HepG2 (cell line): ENCODE measurements at regions not wholly inside any gene's neighbourhood (a gene's known extent, or its start where the extent isn't known, plus 50 kb on each side); places are given as distances from the start of the nearest gene placed in this dataset.

ENCODE experiments used
- MED13 ChIP-seq: sonication (generic); formaldehyde crosslinking; IDR thresholded peaks from 2 replicates; pipeline ENCODE4 v1.5.0; 2020; ENCODE audit warnings: missing genetic modification reagents
- ZNF335 ChIP-seq: sonication (generic); formaldehyde crosslinking; IDR thresholded peaks from 2 replicates; pipeline ENCODE4 v1.4.0; 2020; ENCODE audit warnings: missing genetic modification reagents
- ZNF567 ChIP-seq: sonication (generic); formaldehyde crosslinking; IDR thresholded peaks from 2 replicates; pipeline ENCODE4 v1.8.1; 2023; ENCODE audit warnings: mild to moderate bottlenecking, missing genetic modification reagents, borderline replicate concordance
- TF ChIP-seq, protein P1 (sequence below): sonication (generic); formaldehyde crosslinking; IDR thresholded peaks from 2 replicates; pipeline ENCODE4 v1.9.0; 2022; ENCODE audit warnings: low read depth, missing genetic modification reagents
- TF ChIP-seq, protein P2 (sequence below): sonication (generic); formaldehyde crosslinking; IDR thresholded peaks from 2 replicates; pipeline ENCODE4 v1.4.0; 2020; ENCODE audit warnings: missing genetic modification reagents
- TF ChIP-seq, protein P3 (sequence below): IDR thresholded peaks from 2 replicates; pipeline ENCODE4 v1.6.1; 2012; ENCODE audit warnings: low read length, improper control_type of control experiment
- TF ChIP-seq, protein P4 (sequence below), 2 experiments: IDR thresholded peaks; 2 replicates each; pipeline ENCODE4 v1.6.1; 2011 to 2012; ENCODE audit warnings: low read length in 2 of 2, borderline replicate concordance in 1 of 2, low read depth in 1 of 2, mild to moderate bottlenecking in 1 of 2, moderate library complexity in 1 of 2
- TF ChIP-seq, protein P5 (sequence below): sonication (generic); formaldehyde crosslinking; IDR thresholded peaks from 2 replicates; pipeline ENCODE4 v1.4.0; 2020; ENCODE audit warnings: low read depth, missing genetic modification reagents

DNA sequence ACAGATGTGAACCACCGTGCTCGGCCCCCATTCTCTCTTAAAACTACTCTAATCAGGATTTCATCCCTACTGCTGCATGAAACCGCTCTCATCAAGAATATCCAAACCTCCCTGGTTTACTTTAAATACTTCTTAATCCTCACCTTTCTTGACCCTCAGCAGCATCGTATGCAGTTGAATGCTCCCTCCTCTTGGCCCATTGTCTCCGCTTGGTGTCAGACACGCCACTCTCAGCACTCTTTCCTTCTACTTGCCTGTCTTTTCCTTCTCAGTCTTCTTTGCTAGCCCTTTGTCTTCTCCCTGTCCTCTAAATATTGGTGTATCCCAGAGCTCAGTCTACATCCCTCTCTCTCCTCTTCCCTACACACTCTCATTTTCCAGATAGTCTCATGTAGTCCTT, 314.9 kb downstream of the MRPL39 start:
- TF ChIP-seq ZNF335 (CRISPR knock-in tag) (no peak), MED13 (no peak), ZNF567 (no peak)
- TF ChIP-seq, protein P1, sequence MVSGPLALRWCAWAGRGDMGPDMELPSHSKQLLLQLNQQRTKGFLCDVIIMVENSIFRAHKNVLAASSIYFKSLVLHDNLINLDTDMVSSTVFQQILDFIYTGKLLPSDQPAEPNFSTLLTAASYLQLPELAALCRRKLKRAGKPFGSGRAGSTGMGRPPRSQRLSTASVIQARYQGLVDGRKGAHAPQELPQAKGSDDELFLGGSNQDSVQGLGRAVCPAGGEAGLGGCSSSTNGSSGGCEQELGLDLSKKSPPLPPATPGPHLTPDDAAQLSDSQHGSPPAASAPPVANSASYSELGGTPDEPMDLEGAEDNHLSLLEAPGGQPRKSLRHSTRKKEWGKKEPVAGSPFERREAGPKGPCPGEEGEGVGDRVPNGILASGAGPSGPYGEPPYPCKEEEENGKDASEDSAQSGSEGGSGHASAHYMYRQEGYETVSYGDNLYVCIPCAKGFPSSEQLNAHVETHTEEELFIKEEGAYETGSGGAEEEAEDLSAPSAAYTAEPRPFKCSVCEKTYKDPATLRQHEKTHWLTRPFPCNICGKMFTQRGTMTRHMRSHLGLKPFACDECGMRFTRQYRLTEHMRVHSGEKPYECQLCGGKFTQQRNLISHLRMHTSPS (CRISPR knock-in tag): no peak
- TF ChIP-seq, protein P2, sequence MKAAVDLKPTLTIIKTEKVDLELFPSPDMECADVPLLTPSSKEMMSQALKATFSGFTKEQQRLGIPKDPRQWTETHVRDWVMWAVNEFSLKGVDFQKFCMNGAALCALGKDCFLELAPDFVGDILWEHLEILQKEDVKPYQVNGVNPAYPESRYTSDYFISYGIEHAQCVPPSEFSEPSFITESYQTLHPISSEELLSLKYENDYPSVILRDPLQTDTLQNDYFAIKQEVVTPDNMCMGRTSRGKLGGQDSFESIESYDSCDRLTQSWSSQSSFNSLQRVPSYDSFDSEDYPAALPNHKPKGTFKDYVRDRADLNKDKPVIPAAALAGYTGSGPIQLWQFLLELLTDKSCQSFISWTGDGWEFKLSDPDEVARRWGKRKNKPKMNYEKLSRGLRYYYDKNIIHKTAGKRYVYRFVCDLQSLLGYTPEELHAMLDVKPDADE: no peak
- TF ChIP-seq, protein P3, sequence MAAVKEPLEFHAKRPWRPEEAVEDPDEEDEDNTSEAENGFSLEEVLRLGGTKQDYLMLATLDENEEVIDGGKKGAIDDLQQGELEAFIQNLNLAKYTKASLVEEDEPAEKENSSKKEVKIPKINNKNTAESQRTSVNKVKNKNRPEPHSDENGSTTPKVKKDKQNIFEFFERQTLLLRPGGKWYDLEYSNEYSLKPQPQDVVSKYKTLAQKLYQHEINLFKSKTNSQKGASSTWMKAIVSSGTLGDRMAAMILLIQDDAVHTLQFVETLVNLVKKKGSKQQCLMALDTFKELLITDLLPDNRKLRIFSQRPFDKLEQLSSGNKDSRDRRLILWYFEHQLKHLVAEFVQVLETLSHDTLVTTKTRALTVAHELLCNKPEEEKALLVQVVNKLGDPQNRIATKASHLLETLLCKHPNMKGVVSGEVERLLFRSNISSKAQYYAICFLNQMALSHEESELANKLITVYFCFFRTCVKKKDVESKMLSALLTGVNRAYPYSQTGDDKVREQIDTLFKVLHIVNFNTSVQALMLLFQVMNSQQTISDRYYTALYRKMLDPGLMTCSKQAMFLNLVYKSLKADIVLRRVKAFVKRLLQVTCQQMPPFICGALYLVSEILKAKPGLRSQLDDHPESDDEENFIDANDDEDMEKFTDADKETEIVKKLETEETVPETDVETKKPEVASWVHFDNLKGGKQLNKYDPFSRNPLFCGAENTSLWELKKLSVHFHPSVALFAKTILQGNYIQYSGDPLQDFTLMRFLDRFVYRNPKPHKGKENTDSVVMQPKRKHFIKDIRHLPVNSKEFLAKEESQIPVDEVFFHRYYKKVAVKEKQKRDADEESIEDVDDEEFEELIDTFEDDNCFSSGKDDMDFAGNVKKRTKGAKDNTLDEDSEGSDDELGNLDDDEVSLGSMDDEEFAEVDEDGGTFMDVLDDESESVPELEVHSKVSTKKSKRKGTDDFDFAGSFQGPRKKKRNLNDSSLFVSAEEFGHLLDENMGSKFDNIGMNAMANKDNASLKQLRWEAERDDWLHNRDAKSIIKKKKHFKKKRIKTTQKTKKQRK: no peak
- TF ChIP-seq, protein P4, sequence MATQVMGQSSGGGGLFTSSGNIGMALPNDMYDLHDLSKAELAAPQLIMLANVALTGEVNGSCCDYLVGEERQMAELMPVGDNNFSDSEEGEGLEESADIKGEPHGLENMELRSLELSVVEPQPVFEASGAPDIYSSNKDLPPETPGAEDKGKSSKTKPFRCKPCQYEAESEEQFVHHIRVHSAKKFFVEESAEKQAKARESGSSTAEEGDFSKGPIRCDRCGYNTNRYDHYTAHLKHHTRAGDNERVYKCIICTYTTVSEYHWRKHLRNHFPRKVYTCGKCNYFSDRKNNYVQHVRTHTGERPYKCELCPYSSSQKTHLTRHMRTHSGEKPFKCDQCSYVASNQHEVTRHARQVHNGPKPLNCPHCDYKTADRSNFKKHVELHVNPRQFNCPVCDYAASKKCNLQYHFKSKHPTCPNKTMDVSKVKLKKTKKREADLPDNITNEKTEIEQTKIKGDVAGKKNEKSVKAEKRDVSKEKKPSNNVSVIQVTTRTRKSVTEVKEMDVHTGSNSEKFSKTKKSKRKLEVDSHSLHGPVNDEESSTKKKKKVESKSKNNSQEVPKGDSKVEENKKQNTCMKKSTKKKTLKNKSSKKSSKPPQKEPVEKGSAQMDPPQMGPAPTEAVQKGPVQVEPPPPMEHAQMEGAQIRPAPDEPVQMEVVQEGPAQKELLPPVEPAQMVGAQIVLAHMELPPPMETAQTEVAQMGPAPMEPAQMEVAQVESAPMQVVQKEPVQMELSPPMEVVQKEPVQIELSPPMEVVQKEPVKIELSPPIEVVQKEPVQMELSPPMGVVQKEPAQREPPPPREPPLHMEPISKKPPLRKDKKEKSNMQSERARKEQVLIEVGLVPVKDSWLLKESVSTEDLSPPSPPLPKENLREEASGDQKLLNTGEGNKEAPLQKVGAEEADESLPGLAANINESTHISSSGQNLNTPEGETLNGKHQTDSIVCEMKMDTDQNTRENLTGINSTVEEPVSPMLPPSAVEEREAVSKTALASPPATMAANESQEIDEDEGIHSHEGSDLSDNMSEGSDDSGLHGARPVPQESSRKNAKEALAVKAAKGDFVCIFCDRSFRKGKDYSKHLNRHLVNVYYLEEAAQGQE (IDR thresholded peaks at IDR 0.05; ENCODE audit: borderline replicate concordance in 1 of 2, low read depth in 1 of 2, low read length in 2 of 2): no peak
- TF ChIP-seq, protein P5, sequence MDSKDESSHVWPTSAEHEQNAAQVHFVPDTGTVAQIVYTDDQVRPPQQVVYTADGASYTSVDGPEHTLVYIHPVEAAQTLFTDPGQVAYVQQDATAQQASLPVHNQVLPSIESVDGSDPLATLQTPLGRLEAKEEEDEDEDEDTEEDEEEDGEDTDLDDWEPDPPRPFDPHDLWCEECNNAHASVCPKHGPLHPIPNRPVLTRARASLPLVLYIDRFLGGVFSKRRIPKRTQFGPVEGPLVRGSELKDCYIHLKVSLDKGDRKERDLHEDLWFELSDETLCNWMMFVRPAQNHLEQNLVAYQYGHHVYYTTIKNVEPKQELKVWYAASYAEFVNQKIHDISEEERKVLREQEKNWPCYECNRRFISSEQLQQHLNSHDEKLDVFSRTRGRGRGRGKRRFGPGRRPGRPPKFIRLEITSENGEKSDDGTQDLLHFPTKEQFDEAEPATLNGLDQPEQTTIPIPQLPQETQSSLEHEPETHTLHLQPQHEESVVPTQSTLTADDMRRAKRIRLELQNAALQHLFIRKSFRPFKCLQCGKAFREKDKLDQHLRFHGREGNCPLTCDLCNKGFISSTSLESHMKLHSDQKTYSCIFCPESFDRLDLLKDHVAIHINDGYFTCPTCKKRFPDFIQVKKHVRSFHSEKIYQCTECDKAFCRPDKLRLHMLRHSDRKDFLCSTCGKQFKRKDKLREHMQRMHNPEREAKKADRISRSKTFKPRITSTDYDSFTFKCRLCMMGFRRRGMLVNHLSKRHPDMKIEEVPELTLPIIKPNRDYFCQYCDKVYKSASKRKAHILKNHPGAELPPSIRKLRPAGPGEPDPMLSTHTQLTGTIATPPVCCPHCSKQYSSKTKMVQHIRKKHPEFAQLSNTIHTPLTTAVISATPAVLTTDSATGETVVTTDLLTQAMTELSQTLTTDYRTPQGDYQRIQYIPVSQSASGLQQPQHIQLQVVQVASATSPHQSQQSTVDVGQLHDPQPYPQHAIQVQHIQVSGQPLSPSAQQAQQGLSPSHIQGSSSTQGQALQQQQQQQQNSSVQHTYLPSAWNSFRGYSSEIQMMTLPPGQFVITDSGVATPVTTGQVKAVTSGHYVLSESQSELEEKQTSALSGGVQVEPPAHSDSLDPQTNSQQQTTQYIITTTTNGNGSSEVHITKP (CRISPR knock-in tag): no peak
